Neuronal stem cell (in vitro differentiated cells): ENCODE measurements at regions not wholly inside any gene's neighbourhood (a gene's known extent, or its start where the extent isn't known, plus 50 kb on each side); places are given as distances from the start of the nearest gene placed in this dataset.
"Not testable (repeated sequence)": the region's sequence is repeated elsewhere in the genome, so short reads cannot be mapped to it uniquely, and the experiment has no call there.

Source experiments
- DNase-seq: peaks from one replicate; pipeline ENCODE4 v3.0.0-alpha.2; 2013; ENCODE audit warnings: low spot score
- H2AFZ ChIP-seq: one replicate; pipeline ENCODE4 v1.6.1; 2013; ENCODE audit warnings: mild to moderate bottlenecking, low read length, inconsistent platforms
- H2AK5ac ChIP-seq: 2 replicates; pipeline ENCODE4 v1.6.1; 2013; ENCODE audit warnings: low read depth, mild to moderate bottlenecking, inconsistent platforms, low read length, moderate library complexity, mixed read lengths
- H2BK120ac ChIP-seq: 2 replicates; pipeline ENCODE4 v1.6.1; 2013; ENCODE audit warnings: low read depth, mild to moderate bottlenecking, inconsistent platforms, low read length, moderate library complexity, mixed read lengths
- H2BK12ac ChIP-seq: one replicate; pipeline ENCODE4 v1.6.1; 2013; ENCODE audit warnings: low read length, inconsistent platforms
- H2BK15ac ChIP-seq: 2 replicates; pipeline ENCODE4 v1.6.1; 2013; ENCODE audit warnings: mild to moderate bottlenecking, low read length, inconsistent platforms, mixed read lengths
- H2BK5ac ChIP-seq: one replicate; pipeline ENCODE4 v1.6.1; 2013; ENCODE audit warnings: inconsistent platforms, mild to moderate bottlenecking, low read length, moderate library complexity
- H3K14ac ChIP-seq: one replicate; pipeline ENCODE4 v1.6.1; 2013; ENCODE audit warnings: low read length, inconsistent platforms
- H3K18ac ChIP-seq: 2 replicates; pipeline ENCODE4 v1.6.1; 2013; ENCODE audit warnings: low read length, inconsistent platforms
- H3K23ac ChIP-seq: 2 replicates; pipeline ENCODE4 v1.6.1; 2013; ENCODE audit warnings: low read depth, mild to moderate bottlenecking, mixed read lengths, low read length, inconsistent platforms; ENCODE audit not compliant: poor library complexity
- H3K27ac ChIP-seq: replicated peaks from 3 replicates; pipeline ENCODE4 v1.5.1; 2013; ENCODE audit warnings: low read length, inconsistent platforms
- H3K27me3 ChIP-seq, 3 experiments: 2 replicates each; pipeline ENCODE4 v1.6.1; 2013; ENCODE audit warnings: low read length in 3 of 3, mild to moderate bottlenecking in 2 of 3, inconsistent platforms in 1 of 3, low read depth in 1 of 3, mixed read lengths in 1 of 3, moderate library complexity in 1 of 3; ENCODE audit not compliant: control insufficient read depth in 3 of 3, insufficient read depth in 3 of 3
- H3K36me3 ChIP-seq, 2 donors: replicated peaks in 1 of 2; 2 replicates each; pipeline ENCODE4 v1.6.1; 2013; ENCODE audit warnings: low read length in 2 of 2; ENCODE audit not compliant: control insufficient read depth in 2 of 2, insufficient read depth in 2 of 2
- H3K4ac ChIP-seq: 2 replicates; pipeline ENCODE4 v1.6.1; 2013; ENCODE audit warnings: inconsistent platforms, mild to moderate bottlenecking, low read length, moderate library complexity
- H3K4me1 ChIP-seq, 2 donors: 1 replicate in 1 of 2; 2 replicates in 1 of 2; pipeline ENCODE4 v1.6.1; 2013; ENCODE audit warnings: low read length in 2 of 2, low read depth in 1 of 2; ENCODE audit not compliant: control insufficient read depth in 2 of 2, insufficient read depth in 1 of 2
- H3K4me2 ChIP-seq: one replicate; pipeline ENCODE4 v1.6.1; 2013; ENCODE audit warnings: mild to moderate bottlenecking, low read length, inconsistent platforms; ENCODE audit not compliant: insufficient read depth, poor library complexity, severe bottlenecking
- H3K4me3 ChIP-seq, 2 donors: 2 replicates each; pipeline ENCODE4 v1.5.1; 2013; ENCODE audit warnings: low read length in 2 of 2, mild to moderate bottlenecking in 2 of 2, inconsistent platforms in 1 of 2, moderate library complexity in 1 of 2
- H3K79me1 ChIP-seq: one replicate; pipeline ENCODE4 v1.6.1; 2013; ENCODE audit warnings: low read depth, mild to moderate bottlenecking, inconsistent platforms, low read length, moderate library complexity
- H3K9ac ChIP-seq: one replicate; pipeline ENCODE4 v1.6.1; 2013; ENCODE audit warnings: mild to moderate bottlenecking, low read depth, low read length, inconsistent platforms; ENCODE audit not compliant: poor library complexity
- H3K9me3 ChIP-seq, 2 donors: replicated peaks in 1 of 2; 2 replicates each; pipeline versions ENCODE3 to v1.6.1; 2013; ENCODE audit warnings: low read length in 2 of 2, mild to moderate bottlenecking in 2 of 2, inconsistent platforms in 1 of 2, low read depth in 1 of 2, mixed read lengths in 1 of 2, moderate library complexity in 1 of 2; ENCODE audit not compliant: control insufficient read depth in 2 of 2, insufficient read depth in 1 of 2
- H4K8ac ChIP-seq: one replicate; pipeline ENCODE4 v1.6.1; 2013; ENCODE audit warnings: low read depth, mild to moderate bottlenecking, inconsistent platforms, low read length, moderate library complexity
- H4K91ac ChIP-seq: one replicate; pipeline ENCODE4 v1.6.1; 2013; ENCODE audit warnings: low read length, low read depth, mild to moderate bottlenecking, inconsistent platforms; ENCODE audit not compliant: poor library complexity
- whole genome bisulfite sequencing, 2 donors: extraction: QIAGEN DNeasy Blood & Tissue Kit; methylation state at CpG; one replicate each; pipeline ENCODE4 v1.1.7; 2013; ENCODE audit warnings: missing lambda C conversion rate in 2 of 2, mixed read lengths in 1 of 2; ENCODE audit not compliant: insufficient read length in 2 of 2, insufficient replicate concordance in 1 of 2; ENCODE audit errors: extremely low coverage in 2 of 2; 5-methylcytosine and 5-hydroxymethylcytosine counted together

DNA sequence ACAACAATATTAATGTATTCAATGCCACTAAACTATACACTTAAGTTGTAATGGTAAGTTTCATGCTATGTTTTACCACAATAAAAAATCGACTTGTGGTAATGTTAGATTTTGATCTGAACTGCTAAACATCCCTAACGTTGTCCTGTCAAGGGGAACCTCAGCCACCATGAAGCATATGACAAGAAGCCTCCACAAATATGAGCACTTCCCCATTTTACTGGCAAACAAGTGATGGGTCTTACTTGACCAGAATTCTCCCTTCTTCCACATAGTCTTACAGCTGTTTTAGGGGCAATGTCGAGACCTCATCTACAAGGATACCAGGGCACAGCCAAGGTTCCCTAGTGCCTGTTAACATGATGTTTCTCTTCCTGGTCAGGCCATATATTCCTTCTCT is 124.2 kb upstream of the ABI3BP start:
- DNase-seq: no peak
- H3K36me3 ChIP-seq: no peaks in the 10 kb centered on the region
- no peak overlapping the region for H2BK5ac ChIP-seq
- H3K18ac ChIP-seq: no peak overlapping the region
- no peak overlapping the region for H2AK5ac ChIP-seq
- H3K9me3 ChIP-seq: no peaks in the 10 kb centered on the region
- no peak overlapping the region for H2BK15ac ChIP-seq
- no peak overlapping the region for H3K9ac ChIP-seq
- H3K4me2 ChIP-seq: no peak overlapping the region
- H3K4me3 ChIP-seq: no peak overlapping the region
- WGBS, 2 donors: no CpG with 5 or more reads among the region's 3 CpGs
- no peaks in the 10 kb centered on the region for H3K79me1 ChIP-seq
- no peak overlapping the region for H3K27ac ChIP-seq
- no peak overlapping the region for H3K23ac ChIP-seq
- H3K27me3 ChIP-seq: no peaks in the 10 kb centered on the region
- no peak overlapping the region for H3K4ac ChIP-seq
- no peak overlapping the region for H3K14ac ChIP-seq
- H4K91ac ChIP-seq: no peak overlapping the region
- no peak overlapping the region for H2AFZ ChIP-seq
- H4K8ac ChIP-seq: no peak overlapping the region
- H2BK12ac ChIP-seq: no peak overlapping the region
- no peak overlapping the region for H2BK120ac ChIP-seq
- H3K4me1 ChIP-seq: no peaks in the 10 kb centered on the region

DNA sequence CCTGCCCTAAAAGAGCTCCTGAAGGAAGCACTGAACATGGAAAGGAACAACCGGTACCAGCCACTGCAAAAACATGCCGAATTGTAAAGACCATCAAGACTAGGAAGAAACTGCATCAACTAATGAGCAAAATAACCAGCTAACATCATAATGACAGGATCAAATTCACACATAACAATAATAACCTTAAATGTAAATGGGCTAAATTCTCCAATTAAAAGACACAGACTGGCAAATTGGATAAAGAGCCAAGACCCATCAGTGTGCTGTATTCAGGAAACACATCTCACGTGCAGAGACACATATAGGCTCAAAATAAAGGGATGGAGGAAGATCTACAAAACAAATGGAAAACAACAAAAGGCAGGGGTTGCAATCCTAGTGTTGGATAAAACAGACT is 117.1 kb upstream of the ABI3BP start:
- not testable (repeated sequence) for H3K27ac ChIP-seq, H3K36me3 ChIP-seq, H2BK120ac ChIP-seq, H3K4me1 ChIP-seq, H2AK5ac ChIP-seq, H3K79me1 ChIP-seq, DNase-seq, H3K9ac ChIP-seq, H3K4me3 ChIP-seq, H2BK15ac ChIP-seq, H3K4ac ChIP-seq, H2AFZ ChIP-seq, H3K4me2 ChIP-seq, H3K14ac ChIP-seq, H2BK5ac ChIP-seq, H4K8ac ChIP-seq, H2BK12ac ChIP-seq, H3K23ac ChIP-seq, H3K18ac ChIP-seq, H4K91ac ChIP-seq, H3K27me3 ChIP-seq, H3K9me3 ChIP-seq
- no CpG with 5 or more reads among the region's 3 CpGs for WGBS, 2 donors

DNA sequence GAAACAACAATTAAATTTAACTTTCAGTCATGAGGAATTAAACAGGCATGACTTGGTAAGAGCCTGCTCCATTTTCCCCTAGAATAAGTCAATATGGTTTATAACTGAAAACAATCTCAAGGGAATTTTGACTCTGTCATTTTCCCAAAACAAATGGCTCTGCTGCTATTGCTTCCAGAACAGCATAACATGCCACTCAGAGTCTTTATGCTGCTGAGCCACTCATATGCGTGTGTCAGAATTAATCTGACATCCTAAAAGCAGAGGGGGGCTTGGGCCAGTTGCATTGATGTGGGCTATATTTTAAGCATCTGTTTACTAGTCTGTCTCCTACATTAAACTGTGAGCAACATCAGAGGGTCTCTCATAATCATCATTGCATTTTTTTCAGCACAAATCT is 111.1 kb upstream of the ABI3BP start:
- Histone ChIP-seq H3K27me3 (no peaks in the 10 kb centered on the region), H3K79me1 (no peaks in the 10 kb centered on the region), H3K9ac (no peak overlapping the region), H3K9me3 (peaks cover 0 to 2% of the 10 kb centered on the region in 2 donors), H3K23ac (no peak overlapping the region), H3K4me1 (no peaks in the 10 kb centered on the region), H2BK12ac (no peak overlapping the region), H3K4me2 (no peak overlapping the region), H3K14ac (no peak overlapping the region), H2BK15ac (no peak overlapping the region), H3K18ac (no peak overlapping the region), H2BK5ac (no peak overlapping the region), H2AK5ac (no peak overlapping the region), H2BK120ac (no peak overlapping the region), H3K36me3 (no peaks in the 10 kb centered on the region), H3K4ac (no peak overlapping the region), H4K91ac (no peak overlapping the region), H4K8ac (no peak overlapping the region), H3K27ac (no peak overlapping the region), H3K4me3 (no peak overlapping the region), H2AFZ (no peak overlapping the region)
- WGBS, 2 donors: no CpG with 5 or more reads among the region's 1 CpG
- no peak for DNase-seq

DNA sequence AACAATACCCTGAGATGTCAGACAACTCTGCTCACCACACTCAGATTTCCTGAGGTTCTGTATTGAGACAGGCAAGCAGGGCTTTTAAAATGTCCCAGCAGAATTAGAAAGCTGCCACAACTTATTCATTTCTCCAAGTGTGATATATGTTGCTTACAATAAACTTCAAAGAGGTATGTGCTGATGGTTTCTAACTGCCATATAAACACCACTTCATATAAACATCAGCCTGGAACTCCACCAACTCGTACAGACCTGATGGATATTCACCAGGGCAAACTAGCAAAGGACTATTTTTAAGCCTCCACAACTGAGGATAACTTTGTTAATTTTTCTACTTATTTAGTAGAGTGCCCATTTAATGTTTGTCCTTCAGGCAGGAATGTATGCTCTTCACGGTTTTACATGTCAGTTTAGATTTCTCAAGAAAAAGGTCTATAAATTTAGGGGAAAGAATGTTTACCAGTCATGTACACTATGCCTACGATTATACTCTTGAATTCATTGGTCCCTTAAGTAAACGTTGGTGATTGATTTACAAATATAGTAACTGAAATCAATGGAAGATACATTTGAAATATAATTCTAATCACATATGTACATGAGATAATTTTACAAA is 109.6 kb upstream of the ABI3BP start:
- Histone ChIP-seq H2AK5ac (no peak overlapping the region), H3K4me1 (peaks cover 0 to 1% of the 10 kb centered on the region in 2 donors), H2BK12ac (no peak overlapping the region), H2BK120ac (no peak overlapping the region), H2AFZ (no peak overlapping the region), H3K23ac (no peak overlapping the region), H3K18ac (no peak overlapping the region), H3K79me1 (no peaks in the 10 kb centered on the region), H3K27ac (no peak overlapping the region), H3K9ac (no peak overlapping the region), H4K91ac (no peak overlapping the region), H2BK15ac (no peak overlapping the region), H3K36me3 (no peaks in the 10 kb centered on the region), H3K4me2 (no peak overlapping the region), H3K14ac (no peak overlapping the region), H4K8ac (no peak overlapping the region), H2BK5ac (no peak overlapping the region), H3K9me3 (peaks cover 0 to 2% of the 10 kb centered on the region in 2 donors), H3K4ac (no peak overlapping the region), H3K27me3 (no peaks in the 10 kb centered on the region), H3K4me3 (no peak overlapping the region)
- WGBS, 2 donors: no CpG with 5 or more reads among the region's 4 CpGs
- DNase-seq: no peak
